MCF 10A (cell line): ENCODE measurements at regions not wholly inside any gene's neighbourhood (a gene's known extent, or its start where the extent isn't known, plus 50 kb on each side); places are given as distances from the start of the nearest gene placed in this dataset.

Source experiments
- BruUV-seq: library from RNA; stranded (reverse); fragments of 400-500 nt; replicated peaks from 2 replicates; lab custom pipeline; 2021; lab: Mats Ljungman, UMichigan
- CTCF ChIA-PET: fragments of 300-600 bp; sonication (Branson Sonifier 250); formaldehyde crosslinking; extraction: SDS; loops from one replicate; lab custom pipeline; 2021; ENCODE audit warnings: antibody characterized with exemption, inconsistent platforms; lab: Yijun Ruan, JAX
- POLR2A ChIA-PET: fragments of 300-600, 350-650 bp; sonication (Branson Sonifier 250); formaldehyde crosslinking; extraction: SDS; loops from one replicate; lab custom pipeline; 2020; ENCODE audit warnings: antibody characterized with exemption, inconsistent platforms; lab: Yijun Ruan, JAX
- DNase-seq: peaks from one replicate; pipeline ENCODE4 v3.0.0-alpha.2; 2018; ENCODE audit not compliant: unreplicated experiment
- H3K27ac Mint-ChIP-seq: one replicate; pipeline ENCODE4 v1.8.0; 2022; ENCODE audit warnings: mild to moderate bottlenecking, low read depth, mixed read lengths; ENCODE audit not compliant: unreplicated experiment
- H3K27me3 Mint-ChIP-seq: one replicate; pipeline ENCODE4 v1.8.0; 2022; ENCODE audit warnings: mixed read lengths; ENCODE audit not compliant: insufficient read depth, unreplicated experiment
- H3K36me3 Mint-ChIP-seq: one replicate; pipeline ENCODE4 v1.8.0; 2022; ENCODE audit warnings: mild to moderate bottlenecking, moderate library complexity, mixed read lengths; ENCODE audit not compliant: insufficient read depth, unreplicated experiment
- H3K4me1 Mint-ChIP-seq: one replicate; pipeline ENCODE4 v1.8.0; 2022; ENCODE audit warnings: mixed read lengths; ENCODE audit not compliant: insufficient read depth, unreplicated experiment
- H3K4me3 Mint-ChIP-seq: one replicate; pipeline ENCODE4 v1.8.0; 2022; ENCODE audit warnings: mild to moderate bottlenecking, moderate library complexity, mixed read lengths; ENCODE audit not compliant: unreplicated experiment
- H3K9me3 Mint-ChIP-seq: one replicate; pipeline ENCODE4 v1.8.0; 2022; ENCODE audit warnings: mixed read lengths; ENCODE audit not compliant: unreplicated experiment
- CTCF ChIP-seq: fragments of 200-600 bp; IDR thresholded peaks from one replicate; pipeline ENCODE4 v1.8.0; 2022; ENCODE audit warnings: antibody characterized with exemption, mild to moderate bottlenecking; ENCODE audit not compliant: unreplicated experiment
- intact Hi-C: fragments of 100-400 bp; cut with micrococcal nuclease; formaldehyde crosslinking; loops from 2 replicates; pipeline ENCODE4 v1.14.1; 2022

GRCh38 chrX:100484971-100485370 lies 74.9 kb upstream of the PCDH19 start:
- intact Hi-C loops: no loop called here
- TF ChIP-seq CTCF: no peak
- H3K36me3 Mint-ChIP-seq: no peaks in the 10 kb centered on the region
- no peaks in the 10 kb centered on the region for H3K4me1 Mint-ChIP-seq
- CTCF ChIA-PET: no interaction called here
- H3K9me3 Mint-ChIP-seq: no peaks in the 10 kb centered on the region
- H3K27me3 Mint-ChIP-seq: peaks cover 46% of the 10 kb centered on the region
- no peak overlapping the region for H3K4me3 Mint-ChIP-seq
- POLR2A ChIA-PET: no interaction called here
- no peak for DNase-seq
- H3K27ac Mint-ChIP-seq: no peak overlapping the region
- no TSS peak for BruUV-seq

- Mint-ChIP-seq H3K4me3 (no peak overlapping the region), H3K4me1 (no peaks in the 10 kb centered on the region), H3K27ac (no peak overlapping the region), H3K36me3 (no peaks in the 10 kb centered on the region), H3K9me3 (no peaks in the 10 kb centered on the region), H3K27me3 (peaks cover 47% of the 10 kb centered on the region)
- ChIA-PET CTCF (no interaction called here), POLR2A (no interaction called here)
- no peak for DNase-seq
- intact Hi-C loops: no loop called here
- TF ChIP-seq CTCF: no peak
- BruUV-seq: no TSS peak
These were observed 69.3 kb upstream of the PCDH19 start for GRCh38 chrX:100479329-100479728.

GRCh38 chrX:100478714-100479306 lies 68.7 kb upstream of the PCDH19 start:
- BruUV-seq: no TSS peak
- Mint-ChIP-seq H3K9me3 (no peaks in the 10 kb centered on the region), H3K27me3 (peaks cover 42% of the 10 kb centered on the region), H3K36me3 (no peaks in the 10 kb centered on the region), H3K4me3 (no peak overlapping the region), H3K27ac (no peak overlapping the region), H3K4me1 (no peaks in the 10 kb centered on the region)
- CTCF ChIA-PET: no interaction called here
- no peak for TF ChIP-seq CTCF
- POLR2A ChIA-PET: no interaction called here
- DNase-seq: no peak
- intact Hi-C loops: no loop called here

- CTCF ChIA-PET: interaction anchor here (0.6 to 0.8 kb wide), 2 partner anchors 22 to 299 kb away, joined by 3 to 5 read pairs; no protein-coding TSS in a partner anchor
These were observed 67.9 kb upstream of the PCDH19 start for GRCh38 chrX:100477958-100478357.

More at GRCh38 chrX:100477958-100478357, 67.9 kb upstream of the PCDH19 start:
- Mint-ChIP-seq H3K4me1 (no peaks in the 10 kb centered on the region), H3K36me3 (no peaks in the 10 kb centered on the region), H3K9me3 (no peaks in the 10 kb centered on the region), H3K27me3 (peaks cover 34% of the 10 kb centered on the region), H3K27ac (no peak overlapping the region), H3K4me3 (no peak overlapping the region)
- BruUV-seq: no TSS peak
- TF ChIP-seq CTCF: no peak
- POLR2A ChIA-PET: no interaction called here
- intact Hi-C loops: no loop called here
- no peak for DNase-seq
